ENCODE measurements at regions not wholly inside any gene's neighbourhood (a gene's known extent, or its start where the extent isn't known, plus 50 kb on each side); places are given as distances from the start of the nearest gene placed in this dataset.

- FAIRE-seq (no peak), DNase-seq (ENCODE audit: low read depth) (no peak)
- Histone ChIP-seq H3K27me3 (ENCODE audit: control insufficient read depth, insufficient read depth, low read length) (no peaks in the 10 kb centered on the region), H3K4me3 (ENCODE audit: low read depth, low read length) (no peak overlapping the region), H3K36me3 (ENCODE audit: control insufficient read depth, insufficient read depth, low read length) (no peaks in the 10 kb centered on the region)
- TF ChIP-seq, protein P1, sequence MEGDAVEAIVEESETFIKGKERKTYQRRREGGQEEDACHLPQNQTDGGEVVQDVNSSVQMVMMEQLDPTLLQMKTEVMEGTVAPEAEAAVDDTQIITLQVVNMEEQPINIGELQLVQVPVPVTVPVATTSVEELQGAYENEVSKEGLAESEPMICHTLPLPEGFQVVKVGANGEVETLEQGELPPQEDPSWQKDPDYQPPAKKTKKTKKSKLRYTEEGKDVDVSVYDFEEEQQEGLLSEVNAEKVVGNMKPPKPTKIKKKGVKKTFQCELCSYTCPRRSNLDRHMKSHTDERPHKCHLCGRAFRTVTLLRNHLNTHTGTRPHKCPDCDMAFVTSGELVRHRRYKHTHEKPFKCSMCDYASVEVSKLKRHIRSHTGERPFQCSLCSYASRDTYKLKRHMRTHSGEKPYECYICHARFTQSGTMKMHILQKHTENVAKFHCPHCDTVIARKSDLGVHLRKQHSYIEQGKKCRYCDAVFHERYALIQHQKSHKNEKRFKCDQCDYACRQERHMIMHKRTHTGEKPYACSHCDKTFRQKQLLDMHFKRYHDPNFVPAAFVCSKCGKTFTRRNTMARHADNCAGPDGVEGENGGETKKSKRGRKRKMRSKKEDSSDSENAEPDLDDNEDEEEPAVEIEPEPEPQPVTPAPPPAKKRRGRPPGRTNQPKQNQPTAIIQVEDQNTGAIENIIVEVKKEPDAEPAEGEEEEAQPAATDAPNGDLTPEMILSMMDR (IDR thresholded peaks at IDR 0.05; ENCODE audit: insufficient read depth, low read length, severe bottlenecking): no peak
Measured at GRCh38 chr17:12596961-12597360, 68.7 kb upstream of the MYOCD start.

- Histone ChIP-seq H3K4me3 (ENCODE audit: low read depth, low read length) (no peak overlapping the region), H3K27me3 (ENCODE audit: control insufficient read depth, insufficient read depth, low read length) (no peaks in the 10 kb centered on the region), H3K36me3 (ENCODE audit: control insufficient read depth, insufficient read depth, low read length) (no peaks in the 10 kb centered on the region)
- TF ChIP-seq, protein P1 (IDR thresholded peaks at IDR 0.05; ENCODE audit: insufficient read depth, low read length, severe bottlenecking): no peak
- FAIRE-seq: no peak
- DNase-seq (ENCODE audit: low read depth): no peak
Measured at GRCh38 chr17:12597895-12598294, 67.8 kb upstream of the MYOCD start.

DNA sequence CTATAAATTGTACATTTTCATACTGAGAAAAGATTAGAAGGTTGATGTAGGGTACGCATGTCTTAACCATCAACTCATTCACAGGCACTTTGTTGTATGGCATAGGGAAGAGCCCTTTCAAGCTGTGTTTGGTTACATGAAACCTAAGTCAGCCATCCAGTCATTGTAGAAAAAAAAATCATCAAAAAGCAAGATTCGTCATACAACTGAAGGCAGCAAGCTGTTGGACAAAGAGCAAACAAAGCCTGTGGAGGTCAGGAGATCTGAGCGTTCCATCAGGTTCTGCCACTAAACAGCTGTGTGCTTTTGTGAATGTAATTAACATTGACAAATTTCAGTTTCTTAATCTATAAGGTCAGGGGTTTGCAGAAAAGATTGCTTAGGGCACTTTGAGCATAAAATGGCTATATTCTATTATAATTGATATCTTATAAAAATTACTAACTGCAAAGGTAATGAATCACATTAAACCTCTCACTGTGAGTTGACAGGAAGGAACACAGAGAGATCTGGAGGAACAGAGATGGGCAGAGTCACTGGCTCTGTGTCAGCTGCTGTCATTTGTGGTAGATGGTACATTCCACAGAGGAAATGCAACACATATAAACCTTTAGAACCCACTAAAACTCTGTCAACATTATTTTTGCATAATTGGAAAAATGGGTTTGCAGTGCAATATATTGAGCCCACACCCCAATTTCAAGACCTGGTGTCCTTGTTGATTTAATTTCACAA is 66.3 kb upstream of the MYOCD start:
- Histone ChIP-seq H3K36me3 (ENCODE audit: control insufficient read depth, insufficient read depth, low read length) (no peaks in the 10 kb centered on the region), H3K4me3 (ENCODE audit: low read depth, low read length) (no peak overlapping the region), H3K27me3 (ENCODE audit: control insufficient read depth, insufficient read depth, low read length) (no peaks in the 10 kb centered on the region)
- TF ChIP-seq, protein P1 (IDR thresholded peaks at IDR 0.05; ENCODE audit: insufficient read depth, low read length, severe bottlenecking): no peak
- peak; percentile 79 for DNase-seq (ENCODE audit: low read depth)
- no peak for FAIRE-seq

- H3K4me3 ChIP-seq (ENCODE audit: low read depth, low read length): no peak overlapping the region
- H3K36me3 ChIP-seq (ENCODE audit: control insufficient read depth, insufficient read depth, low read length): no peaks in the 10 kb centered on the region
- FAIRE-seq (no peak), DNase-seq (ENCODE audit: low read depth) (no peak)
- TF ChIP-seq, protein P1 (IDR thresholded peaks at IDR 0.05; ENCODE audit: insufficient read depth, low read length, severe bottlenecking): no peak
- H3K27me3 ChIP-seq (ENCODE audit: control insufficient read depth, insufficient read depth, low read length): no peaks in the 10 kb centered on the region
Measured at GRCh38 chr17:12600349-12600748, 65.3 kb upstream of the MYOCD start.

- FAIRE-seq (no peak), DNase-seq (ENCODE audit: low read depth) (no peak)
- Histone ChIP-seq H3K4me3 (ENCODE audit: low read depth, low read length) (no peak overlapping the region), H3K36me3 (ENCODE audit: control insufficient read depth, insufficient read depth, low read length) (no peaks in the 10 kb centered on the region), H3K27me3 (ENCODE audit: control insufficient read depth, insufficient read depth, low read length) (no peaks in the 10 kb centered on the region)
- TF ChIP-seq, protein P1 (IDR thresholded peaks at IDR 0.05; ENCODE audit: insufficient read depth, low read length, severe bottlenecking): no peak
Measured at GRCh38 chr17:12603566-12603965, 62.1 kb upstream of the MYOCD start.

DNA sequence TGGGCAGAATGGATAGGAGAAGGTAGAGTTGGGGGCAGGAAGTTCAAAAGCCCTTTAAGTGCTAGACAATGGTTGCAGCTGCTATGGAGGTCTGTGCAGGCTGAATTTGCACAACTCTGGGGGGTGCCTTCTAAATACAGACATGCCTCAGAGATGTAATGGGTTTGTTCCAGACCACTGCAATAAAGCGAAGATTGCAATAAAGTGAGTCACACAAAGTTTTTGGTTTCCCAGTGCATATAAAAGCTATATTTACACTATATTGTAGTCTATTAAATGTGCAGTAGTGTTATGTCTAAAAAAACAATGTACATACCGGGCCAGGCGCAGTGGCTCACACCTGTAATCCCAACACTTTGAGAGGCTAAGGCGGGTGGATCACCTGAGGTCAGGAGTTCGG is 60.5 kb upstream of the MYOCD start:
- H3K36me3 ChIP-seq (ENCODE audit: control insufficient read depth, insufficient read depth, low read length): no peaks in the 10 kb centered on the region
- H3K4me3 ChIP-seq (ENCODE audit: low read depth, low read length): no peak overlapping the region
- H3K27me3 ChIP-seq (ENCODE audit: control insufficient read depth, insufficient read depth, low read length): no peaks in the 10 kb centered on the region
- TF ChIP-seq, protein P1 (IDR thresholded peaks at IDR 0.05; ENCODE audit: insufficient read depth, low read length, severe bottlenecking): no peak
- no peak for FAIRE-seq
- no peak for DNase-seq (ENCODE audit: low read depth)
